ENCODE measurements at regions not wholly inside any gene's neighbourhood (a gene's known extent, or its start where the extent isn't known, plus 50 kb on each side); places are given as distances from the start of the nearest gene placed in this dataset.

- Histone ChIP-seq H3K18ac (ENCODE audit: insufficient read length, low read depth, low read length) (no peak overlapping the region), H3K9me3 (ENCODE audit: control insufficient read depth, low read depth, low read length) (no peaks in the 10 kb centered on the region), H4K20me1 (ENCODE audit: control insufficient read depth, insufficient read depth, insufficient read length) (no peaks in the 10 kb centered on the region), H2AK5ac (ENCODE audit: insufficient read length, low read length) (no peak overlapping the region), H3K79me2 (ENCODE audit: insufficient read depth, low read length) (no peaks in the 10 kb centered on the region), H2BK12ac (ENCODE audit: insufficient read length, low read depth, low read length) (no peak overlapping the region), H2BK5ac (ENCODE audit: insufficient read length, low read length) (no peak overlapping the region), H4K5ac (ENCODE audit: insufficient read length, low read depth, low read length) (no peak overlapping the region), H4K8ac (replicated peaks; ENCODE audit: insufficient read length, low read depth, low read length) (no peak overlapping the region), H3K56ac (ENCODE audit: insufficient read length, low read depth, low read length) (no peak overlapping the region), H3K23ac (ENCODE audit: insufficient read length, low read depth, low read length) (no peak overlapping the region), H2BK120ac (ENCODE audit: low read depth, low read length, poor library complexity, severe bottlenecking) (no peak overlapping the region), H3K4me2 (ENCODE audit: insufficient read depth, insufficient read length, low read length) (no peak overlapping the region), H3K4me1 (ENCODE audit: insufficient read depth, low read length) (no peaks in the 10 kb centered on the region), H3T11ph (ENCODE audit: low read length) (no peak overlapping the region), H2AFZ (ENCODE audit: low read length) (no peak overlapping the region), H3K27ac (ENCODE audit: insufficient read length, low read depth, low read length) (no peak overlapping the region), H3K14ac (ENCODE audit: insufficient read depth, low read length) (no peak overlapping the region), H3K79me1 (ENCODE audit: insufficient read depth, low read depth, low read length, poor library complexity, severe bottlenecking) (no peaks in the 10 kb centered on the region), H2BK20ac (ENCODE audit: low read depth, low read length, poor library complexity, severe bottlenecking) (no peak overlapping the region), H3K23me2 (ENCODE audit: insufficient read length, low read depth, low read length, poor library complexity, severe bottlenecking) (no peaks in the 10 kb centered on the region), H2BK15ac (ENCODE audit: low read depth, low read length) (no peak overlapping the region), H3K4ac (ENCODE audit: low read depth, low read length) (no peak overlapping the region), H3K27me3 (ENCODE audit: insufficient read depth, low read length) (no peaks in the 10 kb centered on the region), H4K91ac (ENCODE audit: insufficient read length, low read depth, low read length) (no peak overlapping the region), H3K9ac (ENCODE audit: extremely low read depth, insufficient read length, low read length) (no peak overlapping the region)
- TF ChIP-seq CTCF (conservative IDR thresholded peaks at IDR 0.05), result no peak
- Mint-ChIP-seq H3K4me3 (no peak overlapping the region), H3K9me3 (no peaks in the 10 kb centered on the region), H3K27me3 (ENCODE audit: low read depth) (no peaks in the 10 kb centered on the region), H3K4me1 (no peaks in the 10 kb centered on the region), H3K36me3 (ENCODE audit: insufficient read depth in 1 of 3, low read depth in 3 of 3) (no peaks in the 10 kb centered on the region), H3K27ac (no peak overlapping the region)
- WGBS (ENCODE audit: extremely low coverage, insufficient read length, low lambda C conversion rate), result no CpG with 5 or more reads among the region's 2 CpGs
- DNase-seq, result no peak
Observed at GRCh38 chr13:63297163-63297562, 1881.5 kb upstream of the PCDH20 start.
